H1 (cell line): ENCODE measurements at regions not wholly inside any gene's neighbourhood (a gene's known extent, or its start where the extent isn't known, plus 50 kb on each side); places are given as distances from the start of the nearest gene placed in this dataset.

ENCODE experiments used
- ATF2 ChIP-seq: IDR thresholded peaks from 2 replicates; pipeline ENCODE4 v1.6.1; 2012; ENCODE audit warnings: low read length, inconsistent platforms
- CHD2 ChIP-seq: IDR thresholded peaks from 2 replicates; pipeline ENCODE4 v1.6.1; 2012; ENCODE audit warnings: low read length, improper control_type of control experiment
- CHD7 ChIP-seq: fragments of 300-600 bp; sonication (generic); IDR thresholded peaks from 2 replicates; pipeline ENCODE4 v1.7.1; 2012; ENCODE audit warnings: low read length, moderate library complexity, mild to moderate bottlenecking, inconsistent platforms; ENCODE audit not compliant: insufficient replicate concordance
- RFX5 ChIP-seq: IDR thresholded peaks from 2 replicates; pipeline ENCODE4 v1.6.1; 2011; ENCODE audit warnings: low read depth, low read length, improper control_type of control experiment, borderline replicate concordance
- SRF ChIP-seq: IDR thresholded peaks from 2 replicates; pipeline ENCODE4 v1.6.1; 2011; ENCODE audit warnings: mild to moderate bottlenecking, low read depth, low read length, moderate library complexity
- TBP ChIP-seq: IDR thresholded peaks from 2 replicates; pipeline ENCODE4 v1.6.1; 2011; ENCODE audit warnings: low read depth, low read length, improper control_type of control experiment
- YY1 ChIP-seq: IDR thresholded peaks from 2 replicates; pipeline ENCODE4 v1.6.1; 2011; ENCODE audit warnings: low read depth, mild to moderate bottlenecking, low read length

DNA sequence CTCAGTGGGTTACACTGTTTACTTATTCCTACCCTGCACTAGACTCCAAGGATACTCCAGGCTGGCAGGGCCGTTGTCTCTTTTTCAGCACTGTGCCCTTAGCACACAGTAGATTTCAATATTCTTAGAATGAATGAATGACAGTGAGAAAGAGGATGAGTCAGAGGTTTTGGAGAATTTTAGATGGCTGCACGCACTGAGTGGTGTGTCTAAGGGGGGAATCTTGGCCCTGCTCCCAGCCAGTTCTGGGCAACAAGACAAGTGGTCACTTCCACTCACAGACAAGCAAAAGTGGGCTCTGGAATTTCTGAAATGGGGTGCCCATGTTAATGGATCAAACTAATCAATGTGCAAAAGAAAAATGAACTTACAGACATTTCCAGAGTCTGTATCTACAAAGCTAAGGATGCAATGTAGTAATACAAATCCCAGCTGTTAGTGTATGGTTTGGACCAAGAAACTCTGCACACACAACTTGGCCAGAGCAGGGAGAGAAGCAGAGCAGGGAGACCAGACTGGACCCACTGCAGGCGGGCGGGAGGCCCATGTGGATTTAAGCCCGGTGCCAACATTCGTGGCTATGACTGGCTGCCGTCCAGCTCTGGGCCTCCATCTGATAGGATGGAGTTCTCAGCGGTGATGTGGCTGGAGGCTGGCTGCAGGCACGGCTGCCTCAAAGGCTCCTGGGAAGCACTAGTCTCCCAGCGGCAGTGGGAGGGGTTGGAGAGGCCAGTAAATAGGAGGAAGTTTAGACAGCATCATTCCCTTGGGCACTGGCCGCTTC is 95.6 kb upstream of the CDYL2 start (continued):
- TF ChIP-seq CHD2: no peak
- TF ChIP-seq YY1: no peak
- TF ChIP-seq TBP: no peak
- no peak for TF ChIP-seq SRF
- TF ChIP-seq ATF2: no peak
- no peak for TF ChIP-seq RFX5
- TF ChIP-seq CHD7: no peak
- TF ChIP-seq, all 59 proteins: peak for 0
